ENCODE measurements at regions not wholly inside any gene's neighbourhood (a gene's known extent, or its start where the extent isn't known, plus 50 kb on each side); places are given as distances from the start of the nearest gene placed in this dataset.

DNA sequence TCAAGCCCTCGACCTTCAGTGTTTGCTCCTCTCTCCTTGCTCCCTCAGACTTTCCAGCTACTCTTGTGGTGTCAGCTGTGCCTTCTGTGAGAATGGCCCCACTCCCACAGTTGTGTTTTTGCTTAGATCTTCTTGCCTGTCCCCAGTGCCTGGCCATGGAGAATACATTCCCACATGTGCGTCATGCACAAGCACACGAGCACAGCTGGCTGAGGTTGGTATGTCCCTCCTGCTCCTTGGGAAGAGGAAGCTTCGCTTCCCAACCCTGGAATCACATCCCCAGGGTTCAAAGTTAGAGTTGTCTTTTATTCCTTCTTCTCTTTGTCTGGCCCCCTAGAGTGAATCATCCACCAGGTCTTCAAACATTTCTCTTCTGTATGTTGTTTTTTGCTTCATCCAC lies 518.6 kb downstream of the CCDC171 start:
- H3K36me3 Mint-ChIP-seq, result no peaks in the 10 kb centered on the region
- no peak overlapping the region for H3K27ac Mint-ChIP-seq
- no peak overlapping the region for H3K4me3 Mint-ChIP-seq
- TF ChIP-seq, protein P1, sequence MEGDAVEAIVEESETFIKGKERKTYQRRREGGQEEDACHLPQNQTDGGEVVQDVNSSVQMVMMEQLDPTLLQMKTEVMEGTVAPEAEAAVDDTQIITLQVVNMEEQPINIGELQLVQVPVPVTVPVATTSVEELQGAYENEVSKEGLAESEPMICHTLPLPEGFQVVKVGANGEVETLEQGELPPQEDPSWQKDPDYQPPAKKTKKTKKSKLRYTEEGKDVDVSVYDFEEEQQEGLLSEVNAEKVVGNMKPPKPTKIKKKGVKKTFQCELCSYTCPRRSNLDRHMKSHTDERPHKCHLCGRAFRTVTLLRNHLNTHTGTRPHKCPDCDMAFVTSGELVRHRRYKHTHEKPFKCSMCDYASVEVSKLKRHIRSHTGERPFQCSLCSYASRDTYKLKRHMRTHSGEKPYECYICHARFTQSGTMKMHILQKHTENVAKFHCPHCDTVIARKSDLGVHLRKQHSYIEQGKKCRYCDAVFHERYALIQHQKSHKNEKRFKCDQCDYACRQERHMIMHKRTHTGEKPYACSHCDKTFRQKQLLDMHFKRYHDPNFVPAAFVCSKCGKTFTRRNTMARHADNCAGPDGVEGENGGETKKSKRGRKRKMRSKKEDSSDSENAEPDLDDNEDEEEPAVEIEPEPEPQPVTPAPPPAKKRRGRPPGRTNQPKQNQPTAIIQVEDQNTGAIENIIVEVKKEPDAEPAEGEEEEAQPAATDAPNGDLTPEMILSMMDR (conservative IDR thresholded peaks at IDR 0.05), result no peak
- no peak for DNase-seq (ENCODE audit: extremely low spot score, unreplicated experiment)
- peaks cover 6% of the 10 kb centered on the region for H3K9me3 Mint-ChIP-seq
- H3K27me3 Mint-ChIP-seq, result no peaks in the 10 kb centered on the region
- H3K4me1 Mint-ChIP-seq (ENCODE audit: unreplicated experiment), result peaks cover 17% of the 10 kb centered on the region

DNA sequence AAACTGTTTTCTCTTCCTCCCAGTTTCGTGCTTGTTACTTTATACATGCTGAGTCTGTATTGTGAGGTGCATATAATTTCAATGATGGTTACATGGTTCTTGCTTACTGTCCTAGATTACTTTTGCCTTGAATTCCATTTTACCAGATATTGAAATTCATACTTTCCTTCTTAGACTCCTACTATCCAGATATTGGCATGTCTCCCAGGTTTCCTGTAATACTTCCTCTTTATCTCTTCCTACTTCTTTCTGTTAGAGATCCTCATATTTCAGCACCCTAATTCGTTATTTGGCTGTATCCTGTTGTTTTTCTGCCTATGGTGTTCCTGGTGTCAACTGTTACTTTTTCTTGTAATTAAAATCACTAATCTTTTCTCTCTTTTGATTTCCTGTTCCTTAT lies 522.1 kb downstream of the CCDC171 start:
- H3K4me1 Mint-ChIP-seq (ENCODE audit: unreplicated experiment), result peaks cover 9% of the 10 kb centered on the region
- no peaks in the 10 kb centered on the region for H3K27me3 Mint-ChIP-seq
- no peak for DNase-seq (ENCODE audit: extremely low spot score, unreplicated experiment)
- H3K36me3 Mint-ChIP-seq, result no peaks in the 10 kb centered on the region
- no peak overlapping the region for H3K4me3 Mint-ChIP-seq
- H3K27ac Mint-ChIP-seq, result no peak overlapping the region
- H3K9me3 Mint-ChIP-seq, result peaks cover 6% of the 10 kb centered on the region
- TF ChIP-seq, protein P1 (conservative IDR thresholded peaks at IDR 0.05), result no peak

DNA sequence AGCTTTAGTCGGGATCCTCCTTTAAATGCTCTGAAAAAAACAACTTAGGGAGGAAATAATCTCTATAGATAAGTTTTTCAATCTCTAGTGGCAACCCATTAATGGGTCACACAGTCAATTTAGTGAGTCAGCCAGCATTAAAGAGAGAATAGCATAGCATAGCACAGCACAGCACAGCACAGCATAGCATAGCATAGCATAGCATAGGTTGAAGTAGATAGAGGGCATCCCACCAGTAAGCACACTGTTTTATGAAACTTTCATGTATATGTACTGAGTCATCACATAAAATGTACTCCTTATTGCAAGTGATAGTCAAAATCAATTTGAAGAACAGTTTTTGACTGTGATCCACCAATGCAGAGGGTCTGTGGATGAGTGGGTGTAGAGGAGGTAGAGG lies 522.9 kb downstream of the CCDC171 start:
- Mint-ChIP-seq H3K4me1 (ENCODE audit: unreplicated experiment) (peaks cover 4% of the 10 kb centered on the region), H3K27me3 (no peaks in the 10 kb centered on the region), H3K9me3 (peaks cover 6% of the 10 kb centered on the region), H3K36me3 (no peaks in the 10 kb centered on the region), H3K27ac (no peak overlapping the region), H3K4me3 (no peak overlapping the region)
- no peak for DNase-seq (ENCODE audit: extremely low spot score, unreplicated experiment)
- TF ChIP-seq, protein P1 (conservative IDR thresholded peaks at IDR 0.05), result no peak

DNA sequence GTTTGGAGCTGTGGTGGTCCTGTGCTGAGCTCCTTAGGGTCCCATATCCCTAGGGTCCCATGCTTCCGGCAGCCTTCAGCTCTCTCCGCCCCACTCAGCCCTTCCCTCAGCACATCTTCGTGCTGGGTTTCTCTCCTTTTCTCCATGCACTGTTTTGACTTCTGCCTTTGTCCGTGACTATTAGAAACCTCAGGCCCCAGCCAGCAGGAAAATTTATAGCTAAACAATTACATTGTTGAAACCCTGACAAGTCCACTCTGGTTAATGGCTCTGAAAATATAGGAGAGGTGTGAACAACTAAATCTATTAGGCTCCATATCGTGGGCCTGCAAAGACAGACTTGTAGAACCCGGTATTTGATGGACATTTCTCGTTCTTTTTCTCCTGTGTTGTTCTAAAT lies 523.7 kb downstream of the CCDC171 start:
- no peaks in the 10 kb centered on the region for H3K27me3 Mint-ChIP-seq

DNA sequence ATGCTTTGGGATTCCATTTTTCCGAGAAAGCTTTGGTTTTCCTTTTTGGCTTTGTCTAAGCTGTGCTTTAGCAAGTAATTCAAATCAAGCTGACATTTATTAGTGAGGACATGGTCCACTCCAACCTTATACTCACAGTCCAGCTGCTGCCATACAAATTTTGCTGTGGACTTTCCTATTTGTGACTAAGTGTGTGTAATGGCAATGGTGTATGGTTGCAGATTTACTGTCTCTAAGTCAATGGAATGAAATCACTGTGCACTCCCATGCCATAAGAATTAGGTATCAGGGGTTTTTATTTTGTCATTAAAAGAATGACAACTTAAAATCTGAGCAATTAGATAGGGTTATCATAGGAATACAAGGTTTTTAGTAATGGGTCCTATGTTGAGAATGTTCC lies 530.0 kb downstream of the CCDC171 start:
- Mint-ChIP-seq H3K36me3 (no peaks in the 10 kb centered on the region), H3K27ac (no peak overlapping the region), H3K4me1 (ENCODE audit: unreplicated experiment) (no peaks in the 10 kb centered on the region), H3K9me3 (no peaks in the 10 kb centered on the region), H3K4me3 (no peak overlapping the region), H3K27me3 (no peaks in the 10 kb centered on the region)
- no peak for DNase-seq (ENCODE audit: extremely low spot score, unreplicated experiment)
- TF ChIP-seq, protein P1 (conservative IDR thresholded peaks at IDR 0.05), result no peak

More for the DNA sequence above, 523.7 kb downstream of the CCDC171 start:
- H3K4me3 Mint-ChIP-seq, result no peak overlapping the region
- TF ChIP-seq, protein P1 (conservative IDR thresholded peaks at IDR 0.05), result no peak
- no peaks in the 10 kb centered on the region for H3K36me3 Mint-ChIP-seq
- H3K27ac Mint-ChIP-seq, result no peak overlapping the region
- no peaks in the 10 kb centered on the region for H3K4me1 Mint-ChIP-seq (ENCODE audit: unreplicated experiment)
- H3K9me3 Mint-ChIP-seq, result peaks cover 3% of the 10 kb centered on the region
- no peak for DNase-seq (ENCODE audit: extremely low spot score, unreplicated experiment)

DNA sequence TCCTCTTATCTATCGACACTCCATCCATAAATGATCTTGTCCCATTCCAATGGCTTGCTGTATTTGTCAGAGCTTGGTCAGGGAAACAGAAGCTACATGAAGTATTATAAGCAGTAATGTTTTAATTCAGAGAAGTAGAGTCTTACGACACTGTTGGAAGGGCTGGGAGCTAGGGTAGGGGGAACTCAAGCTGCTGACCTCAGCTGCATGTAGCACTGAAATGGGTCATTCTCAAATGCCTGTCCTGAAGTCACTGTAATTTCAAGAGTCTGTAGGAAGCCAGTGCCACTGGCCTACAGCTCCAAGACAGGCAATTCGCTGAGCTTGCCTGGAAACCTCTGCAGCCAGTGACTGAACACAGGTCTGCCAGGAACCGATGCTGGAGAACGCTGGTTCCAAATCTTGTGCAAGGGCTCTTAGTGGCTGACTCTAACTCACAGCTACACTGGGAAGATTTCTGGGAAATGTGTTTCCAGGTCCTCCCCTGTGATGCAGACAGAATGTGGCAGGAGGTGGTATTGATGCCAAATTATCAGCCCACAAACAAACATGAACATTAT lies 532.4 kb downstream of the CCDC171 start:
- Mint-ChIP-seq H3K27me3 (no peaks in the 10 kb centered on the region), H3K9me3 (peaks cover 4% of the 10 kb centered on the region), H3K36me3 (no peaks in the 10 kb centered on the region), H3K4me3 (no peak overlapping the region), H3K4me1 (ENCODE audit: unreplicated experiment) (no peaks in the 10 kb centered on the region), H3K27ac (no peak overlapping the region)
- no peak for DNase-seq (ENCODE audit: extremely low spot score, unreplicated experiment)
- TF ChIP-seq, protein P1 (conservative IDR thresholded peaks at IDR 0.05), result no peak
